Endothelial cell (in vitro differentiated cells): ENCODE measurements at regions not wholly inside any gene's neighbourhood (a gene's known extent, or its start where the extent isn't known, plus 50 kb on each side); places are given as distances from the start of the nearest gene placed in this dataset.

Source experiments
- DNase-seq: peaks from one replicate; pipeline ENCODE4 v3.0.0; 2021; ENCODE audit warnings: low spot score
- H3K27ac Mint-ChIP-seq: one replicate; pipeline ENCODE4 v1.8.0; 2021; ENCODE audit warnings: mixed read lengths, inconsistent platforms; ENCODE audit not compliant: unreplicated experiment
- H3K27me3 Mint-ChIP-seq: one replicate; pipeline ENCODE4 v1.8.0; 2021; ENCODE audit warnings: mild to moderate bottlenecking, moderate library complexity, mixed read lengths, inconsistent platforms; ENCODE audit not compliant: unreplicated experiment
- H3K36me3 Mint-ChIP-seq: one replicate; pipeline ENCODE4 v1.8.0; 2021; ENCODE audit warnings: mild to moderate bottlenecking, low read depth, mixed read lengths, inconsistent platforms; ENCODE audit not compliant: unreplicated experiment
- H3K4me1 Mint-ChIP-seq: one replicate; pipeline ENCODE4 v1.8.0; 2021; ENCODE audit warnings: mild to moderate bottlenecking, mixed read lengths, inconsistent platforms; ENCODE audit not compliant: unreplicated experiment
- H3K4me3 Mint-ChIP-seq: one replicate; pipeline ENCODE4 v1.8.0; 2021; ENCODE audit warnings: mild to moderate bottlenecking, mixed read lengths, inconsistent platforms; ENCODE audit not compliant: unreplicated experiment
- H3K9me3 Mint-ChIP-seq: one replicate; pipeline ENCODE4 v1.8.0; 2021; ENCODE audit warnings: mixed read lengths, inconsistent platforms; ENCODE audit not compliant: unreplicated experiment
- TF ChIP-seq, protein P1 (sequence below): fragments of 200-600 bp; sonication (generic); IDR thresholded peaks from one replicate; pipeline ENCODE4 v1.5.0; 2021; ENCODE audit warnings: antibody characterized with exemption; ENCODE audit not compliant: unreplicated experiment

- H3K4me1 Mint-ChIP-seq = no peaks in the 10 kb centered on the region
- H3K9me3 Mint-ChIP-seq = no peaks in the 10 kb centered on the region
- H3K36me3 Mint-ChIP-seq = no peaks in the 10 kb centered on the region
- H3K27me3 Mint-ChIP-seq = no peaks in the 10 kb centered on the region
- no peak overlapping the region for H3K27ac Mint-ChIP-seq
- DNase-seq = no peak
- H3K4me3 Mint-ChIP-seq = no peak overlapping the region
- TF ChIP-seq, protein P1, sequence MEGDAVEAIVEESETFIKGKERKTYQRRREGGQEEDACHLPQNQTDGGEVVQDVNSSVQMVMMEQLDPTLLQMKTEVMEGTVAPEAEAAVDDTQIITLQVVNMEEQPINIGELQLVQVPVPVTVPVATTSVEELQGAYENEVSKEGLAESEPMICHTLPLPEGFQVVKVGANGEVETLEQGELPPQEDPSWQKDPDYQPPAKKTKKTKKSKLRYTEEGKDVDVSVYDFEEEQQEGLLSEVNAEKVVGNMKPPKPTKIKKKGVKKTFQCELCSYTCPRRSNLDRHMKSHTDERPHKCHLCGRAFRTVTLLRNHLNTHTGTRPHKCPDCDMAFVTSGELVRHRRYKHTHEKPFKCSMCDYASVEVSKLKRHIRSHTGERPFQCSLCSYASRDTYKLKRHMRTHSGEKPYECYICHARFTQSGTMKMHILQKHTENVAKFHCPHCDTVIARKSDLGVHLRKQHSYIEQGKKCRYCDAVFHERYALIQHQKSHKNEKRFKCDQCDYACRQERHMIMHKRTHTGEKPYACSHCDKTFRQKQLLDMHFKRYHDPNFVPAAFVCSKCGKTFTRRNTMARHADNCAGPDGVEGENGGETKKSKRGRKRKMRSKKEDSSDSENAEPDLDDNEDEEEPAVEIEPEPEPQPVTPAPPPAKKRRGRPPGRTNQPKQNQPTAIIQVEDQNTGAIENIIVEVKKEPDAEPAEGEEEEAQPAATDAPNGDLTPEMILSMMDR = no peak
Measured at GRCh38 chr13:34762312-34762711, 179.8 kb upstream of the NBEA start.

DNA sequence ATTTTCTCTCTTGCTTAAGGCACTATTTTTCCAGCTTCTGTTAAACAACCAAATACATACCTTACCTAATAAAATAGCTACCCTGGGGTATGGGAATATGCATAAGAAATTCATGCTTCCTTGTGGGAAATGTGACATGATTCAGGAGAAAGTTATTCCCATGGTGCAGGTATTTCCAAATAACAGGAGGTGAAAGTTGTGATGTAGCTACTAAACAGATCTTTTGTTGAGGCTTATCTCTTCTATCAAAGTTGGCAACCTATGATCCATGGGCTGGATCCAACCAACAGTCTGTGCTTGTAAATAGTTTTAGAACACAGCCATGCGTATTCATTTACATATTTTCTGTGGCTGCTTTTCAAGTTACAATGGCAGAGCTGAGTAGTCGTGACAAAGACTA, 177.8 kb upstream of the NBEA start:
- Mint-ChIP-seq H3K9me3 (no peaks in the 10 kb centered on the region), H3K27me3 (no peaks in the 10 kb centered on the region), H3K4me3 (no peak overlapping the region), H3K27ac (no peak overlapping the region), H3K4me1 (no peaks in the 10 kb centered on the region), H3K36me3 (peaks cover 3% of the 10 kb centered on the region)
- TF ChIP-seq, protein P1 = no peak
- no peak for DNase-seq

DNA sequence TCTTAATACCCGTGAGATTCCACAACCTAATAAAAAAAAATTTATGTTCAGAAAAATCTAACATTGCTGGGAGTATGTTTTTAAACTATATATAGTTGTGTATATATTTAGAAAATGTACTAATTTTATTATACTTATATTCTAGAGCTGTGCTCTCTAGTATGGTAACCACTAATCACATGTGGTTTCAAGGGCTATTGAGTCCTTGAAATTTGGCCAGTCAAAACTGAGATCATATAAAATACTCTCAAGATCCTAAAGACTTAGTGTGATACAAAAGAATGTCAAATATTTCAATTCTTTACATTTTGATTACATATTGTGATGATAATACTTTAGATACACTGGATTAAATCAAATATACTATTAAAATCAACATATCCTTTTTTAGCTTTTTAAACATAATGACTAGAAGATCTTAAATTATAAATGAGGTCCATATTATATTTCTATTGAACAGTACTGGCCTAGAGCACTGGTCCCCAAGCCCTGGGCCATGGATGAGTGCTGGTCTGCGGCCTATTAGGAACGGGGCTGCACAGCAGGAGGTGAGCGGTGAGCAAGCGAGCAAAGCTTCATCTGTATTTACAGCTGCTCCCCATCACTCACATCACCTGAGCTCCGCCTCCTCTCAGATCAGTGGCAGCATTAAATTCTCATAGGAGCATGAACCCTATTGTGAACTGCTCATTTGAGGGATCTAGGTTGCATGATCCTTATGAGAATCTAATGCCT, 176.5 kb upstream of the NBEA start:
- TF ChIP-seq, protein P1 = no peak
- Mint-ChIP-seq H3K4me3 (no peak overlapping the region), H3K27me3 (no peaks in the 10 kb centered on the region), H3K4me1 (no peaks in the 10 kb centered on the region), H3K27ac (no peak overlapping the region), H3K9me3 (no peaks in the 10 kb centered on the region), H3K36me3 (peaks cover 3% of the 10 kb centered on the region)
- DNase-seq = no peak

DNA sequence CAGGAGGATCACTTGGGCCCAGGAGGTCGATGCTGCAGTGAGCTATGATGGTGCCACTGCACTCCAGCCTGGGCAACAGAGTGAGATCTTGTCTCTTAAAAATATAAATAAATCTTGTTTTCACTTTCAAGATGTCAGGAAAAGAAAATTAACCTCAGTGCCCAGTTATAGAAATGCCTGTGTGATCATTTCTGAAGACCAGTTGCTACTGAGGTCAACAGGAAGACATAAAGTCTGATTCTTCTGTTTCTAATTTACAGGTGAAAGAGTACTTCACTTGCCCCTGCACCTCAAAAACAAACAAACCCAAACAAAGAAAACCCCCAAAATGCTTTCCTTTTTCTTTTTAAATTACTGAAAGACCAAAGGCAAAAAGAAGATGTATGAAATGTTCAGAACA, 174.3 kb upstream of the NBEA start:
- H3K27me3 Mint-ChIP-seq = no peaks in the 10 kb centered on the region
- TF ChIP-seq, protein P1 = no peak
- no peaks in the 10 kb centered on the region for H3K9me3 Mint-ChIP-seq
- DNase-seq = no peak
- H3K27ac Mint-ChIP-seq = no peak overlapping the region
- no peaks in the 10 kb centered on the region for H3K4me1 Mint-ChIP-seq
- H3K36me3 Mint-ChIP-seq = peaks cover 3% of the 10 kb centered on the region
- no peak overlapping the region for H3K4me3 Mint-ChIP-seq

DNA sequence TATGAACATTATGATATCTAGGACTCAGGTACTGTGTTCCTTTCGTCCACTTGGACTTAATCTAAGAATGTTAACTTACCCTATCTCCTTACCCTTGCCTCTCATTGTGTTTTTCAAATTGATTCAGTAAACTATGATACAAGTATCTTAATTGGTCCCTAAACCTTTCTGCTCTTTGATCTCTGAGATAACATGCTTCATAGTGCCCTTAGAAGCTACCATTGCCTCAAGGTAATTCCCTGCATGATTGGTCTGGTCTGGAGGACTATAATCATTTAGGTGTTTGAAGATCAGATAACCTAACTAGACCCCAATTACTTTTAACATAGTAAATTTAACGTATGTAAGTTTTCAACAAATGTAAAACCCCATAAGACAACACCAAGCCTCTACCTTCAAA, 169.9 kb upstream of the NBEA start:
- DNase-seq = no peak
- peaks cover 3% of the 10 kb centered on the region for H3K36me3 Mint-ChIP-seq
- no peak overlapping the region for H3K4me3 Mint-ChIP-seq
- TF ChIP-seq, protein P1 = no peak
- H3K27me3 Mint-ChIP-seq = no peaks in the 10 kb centered on the region
- H3K9me3 Mint-ChIP-seq = no peaks in the 10 kb centered on the region
- H3K4me1 Mint-ChIP-seq = no peaks in the 10 kb centered on the region
- no peak overlapping the region for H3K27ac Mint-ChIP-seq
